ENCODE measurements at regions not wholly inside any gene's neighbourhood (a gene's known extent, or its start where the extent isn't known, plus 50 kb on each side); places are given as distances from the start of the nearest gene placed in this dataset.

GRCh38 chr5:8844206-8844605 lies 701.7 kb downstream of the SEMA5A start:
- TF ChIP-seq, protein P1, sequence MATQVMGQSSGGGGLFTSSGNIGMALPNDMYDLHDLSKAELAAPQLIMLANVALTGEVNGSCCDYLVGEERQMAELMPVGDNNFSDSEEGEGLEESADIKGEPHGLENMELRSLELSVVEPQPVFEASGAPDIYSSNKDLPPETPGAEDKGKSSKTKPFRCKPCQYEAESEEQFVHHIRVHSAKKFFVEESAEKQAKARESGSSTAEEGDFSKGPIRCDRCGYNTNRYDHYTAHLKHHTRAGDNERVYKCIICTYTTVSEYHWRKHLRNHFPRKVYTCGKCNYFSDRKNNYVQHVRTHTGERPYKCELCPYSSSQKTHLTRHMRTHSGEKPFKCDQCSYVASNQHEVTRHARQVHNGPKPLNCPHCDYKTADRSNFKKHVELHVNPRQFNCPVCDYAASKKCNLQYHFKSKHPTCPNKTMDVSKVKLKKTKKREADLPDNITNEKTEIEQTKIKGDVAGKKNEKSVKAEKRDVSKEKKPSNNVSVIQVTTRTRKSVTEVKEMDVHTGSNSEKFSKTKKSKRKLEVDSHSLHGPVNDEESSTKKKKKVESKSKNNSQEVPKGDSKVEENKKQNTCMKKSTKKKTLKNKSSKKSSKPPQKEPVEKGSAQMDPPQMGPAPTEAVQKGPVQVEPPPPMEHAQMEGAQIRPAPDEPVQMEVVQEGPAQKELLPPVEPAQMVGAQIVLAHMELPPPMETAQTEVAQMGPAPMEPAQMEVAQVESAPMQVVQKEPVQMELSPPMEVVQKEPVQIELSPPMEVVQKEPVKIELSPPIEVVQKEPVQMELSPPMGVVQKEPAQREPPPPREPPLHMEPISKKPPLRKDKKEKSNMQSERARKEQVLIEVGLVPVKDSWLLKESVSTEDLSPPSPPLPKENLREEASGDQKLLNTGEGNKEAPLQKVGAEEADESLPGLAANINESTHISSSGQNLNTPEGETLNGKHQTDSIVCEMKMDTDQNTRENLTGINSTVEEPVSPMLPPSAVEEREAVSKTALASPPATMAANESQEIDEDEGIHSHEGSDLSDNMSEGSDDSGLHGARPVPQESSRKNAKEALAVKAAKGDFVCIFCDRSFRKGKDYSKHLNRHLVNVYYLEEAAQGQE (IDR thresholded peaks at IDR 0.05; ENCODE audit: insufficient read depth in 1 of 2, low read depth in 2 of 2, low read length in 2 of 2), result no peak
- no peak for TF ChIP-seq POLR2AphosphoS5 (IDR thresholded peaks at IDR 0.05; ENCODE audit: low read depth, low read length)
- no peak for TF ChIP-seq FOXP2 (optimal IDR thresholded peaks at IDR 0.05; ENCODE audit: borderline replicate concordance, extremely low read depth, extremely low read length, insufficient read depth)
- no peak for TF ChIP-seq TAF1 (IDR thresholded peaks at IDR 0.05; ENCODE audit: borderline replicate concordance, insufficient read depth, low read length)
- TF ChIP-seq SIN3A (IDR thresholded peaks at IDR 0.05; ENCODE audit: borderline replicate concordance, insufficient read depth, low read length), result no peak

GRCh38 chr5:8844847-8845246 lies 701.0 kb downstream of the SEMA5A start:
- no peak for TF ChIP-seq SIN3A (IDR thresholded peaks at IDR 0.05; ENCODE audit: borderline replicate concordance, insufficient read depth, low read length)
- no peak for TF ChIP-seq FOXP2 (optimal IDR thresholded peaks at IDR 0.05; ENCODE audit: borderline replicate concordance, extremely low read depth, extremely low read length, insufficient read depth)
- TF ChIP-seq TAF1 (IDR thresholded peaks at IDR 0.05; ENCODE audit: borderline replicate concordance, insufficient read depth, low read length), result no peak
- TF ChIP-seq POLR2AphosphoS5 (IDR thresholded peaks at IDR 0.05; ENCODE audit: low read depth, low read length), result no peak
- TF ChIP-seq, protein P1 (IDR thresholded peaks at IDR 0.05; ENCODE audit: insufficient read depth in 1 of 2, low read depth in 2 of 2, low read length in 2 of 2), result no peak

DNA sequence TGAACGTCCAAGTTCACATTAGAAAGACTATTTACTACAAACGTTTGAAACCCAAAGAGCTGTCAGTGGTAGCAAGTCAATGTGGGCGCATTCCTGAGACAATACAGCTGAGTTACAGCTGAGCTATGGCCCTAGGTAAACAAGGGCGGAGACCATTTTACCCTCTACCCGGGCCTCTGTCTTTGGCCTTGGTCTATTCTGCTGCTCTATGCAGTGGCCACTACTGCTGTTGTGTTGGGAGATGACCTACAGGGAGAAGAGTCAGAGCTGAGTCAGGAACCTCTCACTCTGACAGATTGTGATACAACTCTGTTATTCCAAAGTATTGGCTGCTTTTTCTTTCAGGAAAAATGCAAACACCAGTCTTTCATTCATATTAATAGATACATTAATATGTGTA lies 700.6 kb downstream of the SEMA5A start:
- no peak for TF ChIP-seq POLR2AphosphoS5 (IDR thresholded peaks at IDR 0.05; ENCODE audit: low read depth, low read length)
- TF ChIP-seq TAF1 (IDR thresholded peaks at IDR 0.05; ENCODE audit: borderline replicate concordance, insufficient read depth, low read length), result no peak
- TF ChIP-seq, protein P1 (IDR thresholded peaks at IDR 0.05; ENCODE audit: insufficient read depth in 1 of 2, low read depth in 2 of 2, low read length in 2 of 2), result no peak
- no peak for TF ChIP-seq FOXP2 (optimal IDR thresholded peaks at IDR 0.05; ENCODE audit: borderline replicate concordance, extremely low read depth, extremely low read length, insufficient read depth)
- TF ChIP-seq SIN3A (IDR thresholded peaks at IDR 0.05; ENCODE audit: borderline replicate concordance, insufficient read depth, low read length), result no peak

GRCh38 chr5:8848366-8848765 lies 697.5 kb downstream of the SEMA5A start:
- TF ChIP-seq POLR2AphosphoS5 (IDR thresholded peaks at IDR 0.05; ENCODE audit: low read depth, low read length) (no peak), SIN3A (IDR thresholded peaks at IDR 0.05; ENCODE audit: borderline replicate concordance, insufficient read depth, low read length) (no peak), FOXP2 (optimal IDR thresholded peaks at IDR 0.05; ENCODE audit: borderline replicate concordance, extremely low read depth, extremely low read length, insufficient read depth) (no peak), TAF1 (IDR thresholded peaks at IDR 0.05; ENCODE audit: borderline replicate concordance, insufficient read depth, low read length) (no peak)
- TF ChIP-seq, protein P1 (IDR thresholded peaks at IDR 0.05; ENCODE audit: insufficient read depth in 1 of 2, low read depth in 2 of 2, low read length in 2 of 2), result no peak

All from PFSK-1 (cell line).